ENCODE measurements at regions not wholly inside any gene's neighbourhood (a gene's known extent, or its start where the extent isn't known, plus 50 kb on each side); places are given as distances from the start of the nearest gene placed in this dataset.
"Not testable (repeated sequence)": the region's sequence is repeated elsewhere in the genome, so short reads cannot be mapped to it uniquely, and the experiment has no call there.

GRCh38 chr15:26020871-26021270 lies 157.7 kb upstream of the ATP10A start:
- no peak for DNase-seq

DNA sequence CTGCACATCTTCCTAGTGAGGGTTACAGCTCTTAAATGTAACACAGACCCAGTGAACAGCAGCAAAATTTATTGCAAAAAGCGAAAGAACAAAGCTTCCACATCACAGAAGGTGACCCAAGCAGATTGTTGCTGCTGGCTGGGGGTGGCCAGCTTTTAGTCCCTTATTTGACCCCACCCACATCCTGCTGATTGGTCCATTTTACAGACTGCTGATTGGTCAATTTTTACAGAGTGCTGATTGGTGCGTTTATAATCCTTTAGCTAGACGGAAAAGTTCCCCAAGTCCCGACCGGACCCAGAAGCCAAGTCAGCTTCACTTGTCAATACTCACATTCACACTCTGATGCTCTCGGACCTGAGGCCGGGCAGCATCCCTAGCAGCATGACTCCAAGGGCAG lies 154.5 kb upstream of the ATP10A start:
- no peak for DNase-seq

DNA sequence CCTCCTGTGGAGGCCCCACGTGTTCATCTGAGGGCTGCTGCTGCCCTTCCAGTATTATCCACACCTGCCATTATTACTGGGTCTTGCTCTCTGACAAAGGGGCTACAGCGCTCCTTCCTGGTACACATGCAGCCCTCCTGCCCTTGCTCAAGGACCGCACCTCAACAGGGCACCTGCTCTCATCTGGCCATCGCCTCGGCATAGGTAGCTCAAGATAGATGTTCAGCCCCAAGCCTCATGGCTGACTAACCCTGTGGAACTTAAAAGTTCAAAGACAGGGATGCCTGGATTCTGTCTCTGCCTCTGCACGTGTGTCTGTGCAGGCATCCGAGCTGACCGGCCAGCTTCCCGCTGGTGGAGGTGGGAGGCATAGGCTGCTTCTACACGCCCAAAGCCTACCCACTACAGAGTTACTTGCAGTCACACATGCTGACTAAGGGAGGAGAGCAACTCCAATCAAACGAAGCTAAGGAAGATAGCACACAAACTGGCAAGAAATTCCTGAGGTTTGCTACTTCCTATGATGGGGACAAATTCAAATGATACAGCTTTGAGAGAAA lies 152.5 kb upstream of the ATP10A start:
- DNase-seq, result no peak

- no peak for DNase-seq
Observed at GRCh38 chr15:26013981-26014380, 150.9 kb upstream of the ATP10A start.

GRCh38 chr15:26011916-26012315 lies 148.8 kb upstream of the ATP10A start:
- DNase-seq, result no peak

DNA sequence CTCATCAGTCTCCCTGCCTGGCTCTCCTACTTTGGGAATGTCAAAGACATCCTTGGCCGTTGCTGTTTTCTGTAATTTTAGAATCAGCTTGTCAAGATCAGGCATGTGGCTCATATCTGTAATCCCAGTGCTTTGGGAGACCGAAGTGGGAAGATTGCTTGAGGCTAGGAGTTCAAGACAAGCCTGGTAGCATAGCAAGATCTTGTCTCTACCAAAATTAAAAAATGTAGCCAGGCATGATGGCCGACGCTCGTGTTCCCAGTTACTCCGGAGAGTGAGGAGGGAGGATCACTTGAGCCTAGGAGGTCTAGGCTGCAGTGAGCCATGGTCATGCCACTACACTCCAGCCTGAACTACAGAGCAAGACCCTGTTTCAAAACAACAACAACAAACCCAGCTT lies 144.0 kb upstream of the ATP10A start:
- no peak for DNase-seq

DNA sequence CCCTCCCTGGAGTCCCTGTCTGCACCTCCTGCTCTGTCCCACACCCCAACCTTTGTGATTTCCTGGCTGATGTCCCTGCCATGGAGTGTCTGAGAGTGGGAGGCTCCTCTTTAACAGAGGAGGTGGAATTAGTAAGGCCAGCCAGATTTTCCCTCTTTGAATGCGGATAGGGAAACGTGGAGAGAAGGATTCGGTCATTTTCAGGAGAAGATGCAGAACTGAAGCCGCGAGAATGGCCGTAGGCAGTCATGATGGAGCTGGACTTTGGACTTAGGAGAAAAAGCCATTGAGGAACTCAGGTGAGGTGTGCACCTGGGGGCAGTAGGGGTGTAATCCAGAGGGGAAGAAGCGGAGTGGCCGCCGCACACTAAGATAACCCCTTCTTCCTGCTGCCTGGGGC lies 138.1 kb upstream of the ATP10A start:
- no peak for DNase-seq

DNA sequence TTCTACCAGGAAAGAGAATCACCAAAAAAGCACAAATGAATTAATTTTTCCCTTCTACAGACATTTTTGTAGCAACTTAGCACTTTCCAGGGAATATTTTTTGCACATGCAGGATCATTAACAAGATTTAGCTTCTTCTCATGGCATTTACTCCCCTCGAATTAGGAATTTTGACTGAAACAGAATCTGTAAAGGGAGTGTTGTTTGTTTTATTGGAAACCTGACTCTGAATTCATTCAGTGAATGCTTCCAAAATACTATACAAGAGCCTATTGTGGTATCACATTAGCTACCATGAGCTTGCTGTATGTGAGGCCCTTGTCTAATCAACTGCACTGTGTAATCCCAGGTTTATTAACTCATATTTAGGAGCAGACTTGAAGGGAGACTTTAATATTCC lies 130.4 kb upstream of the ATP10A start:
- DNase-seq, result no peak

DNA sequence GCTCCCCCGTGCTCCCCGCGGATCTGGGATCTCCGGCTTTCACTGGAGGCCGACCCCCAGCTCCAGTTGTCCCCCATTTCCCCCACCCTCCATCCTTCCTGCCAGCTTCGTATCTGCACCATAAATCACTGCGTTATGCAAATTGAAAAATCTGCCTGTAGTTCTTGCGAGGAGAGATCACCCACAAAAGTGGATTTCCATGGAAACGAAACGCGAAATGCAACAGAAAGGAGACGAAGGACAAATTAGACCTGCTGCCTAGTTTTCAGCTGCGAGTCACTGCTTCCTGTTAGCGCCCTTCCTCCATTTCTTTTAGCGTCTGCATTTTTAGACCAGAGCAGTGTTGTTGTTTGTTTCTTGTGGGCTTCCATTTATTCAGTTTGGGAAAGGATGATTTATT lies 127.1 kb upstream of the ATP10A start:
- no peak for DNase-seq

GRCh38 chr15:25989327-25989726 lies 126.2 kb upstream of the ATP10A start:
- DNase-seq, result peak; percentile 18 to 22

DNA sequence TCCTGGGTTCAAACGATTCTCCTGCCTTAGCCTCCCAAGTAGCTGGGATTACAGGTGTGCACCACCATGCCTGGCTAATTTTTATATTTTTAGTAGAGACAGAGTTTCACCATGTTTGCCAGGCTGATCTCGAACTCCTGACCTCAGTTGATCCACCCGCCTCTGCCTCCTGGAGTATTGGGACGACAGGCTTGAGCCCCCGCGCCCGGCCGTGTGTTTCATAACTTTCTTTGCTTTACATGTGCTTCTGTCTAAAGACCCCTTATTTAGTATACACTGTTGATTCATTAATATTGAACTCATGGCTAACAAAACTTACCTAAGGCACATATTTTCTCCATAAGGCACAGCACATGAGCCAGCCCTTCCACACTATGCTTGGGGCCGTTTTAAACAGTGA lies 125.6 kb upstream of the ATP10A start:
- not testable (repeated sequence) for DNase-seq

DNA sequence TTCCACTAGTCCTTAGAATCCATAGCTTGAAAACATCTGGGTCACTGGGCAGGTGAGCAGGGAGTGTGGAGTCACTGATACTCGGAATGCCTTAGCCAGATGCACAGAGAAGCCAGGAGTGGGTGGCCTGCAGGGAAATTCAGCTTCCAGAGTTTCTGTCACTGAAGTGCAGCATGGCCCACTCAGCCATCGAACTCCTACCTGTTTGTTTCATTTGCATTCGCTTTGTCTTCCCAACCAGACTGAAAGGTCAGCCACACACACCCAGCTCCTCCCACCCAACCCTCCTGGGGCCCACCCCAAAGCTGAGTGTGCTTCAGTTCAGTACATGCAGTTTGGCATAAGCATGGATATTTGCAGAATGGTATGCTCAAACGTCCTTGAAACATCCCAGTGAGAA lies 124.5 kb upstream of the ATP10A start:
- DNase-seq, result no peak

DNA sequence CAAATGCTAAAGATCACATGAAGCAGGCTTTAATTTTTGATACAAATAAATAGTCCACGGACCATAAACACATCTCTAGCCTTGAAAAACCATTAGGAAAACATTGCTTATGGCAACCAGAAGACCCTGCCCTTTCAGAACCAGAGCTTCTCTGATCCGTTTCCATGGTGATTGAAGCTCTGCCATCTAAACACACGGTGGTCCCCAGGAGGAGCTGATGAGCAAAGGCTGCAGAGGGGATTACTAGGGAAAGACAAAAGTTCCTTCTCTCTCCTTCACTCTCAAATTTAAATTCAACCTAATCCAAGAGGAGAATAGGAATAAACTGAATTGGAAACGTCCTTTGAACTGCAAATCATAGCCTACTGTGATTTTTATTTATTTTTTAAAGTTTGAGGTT lies 122.0 kb upstream of the ATP10A start:
- DNase-seq, result no peak

- no peak for DNase-seq
Observed at GRCh38 chr15:25982736-25983135, 119.6 kb upstream of the ATP10A start.

DNA sequence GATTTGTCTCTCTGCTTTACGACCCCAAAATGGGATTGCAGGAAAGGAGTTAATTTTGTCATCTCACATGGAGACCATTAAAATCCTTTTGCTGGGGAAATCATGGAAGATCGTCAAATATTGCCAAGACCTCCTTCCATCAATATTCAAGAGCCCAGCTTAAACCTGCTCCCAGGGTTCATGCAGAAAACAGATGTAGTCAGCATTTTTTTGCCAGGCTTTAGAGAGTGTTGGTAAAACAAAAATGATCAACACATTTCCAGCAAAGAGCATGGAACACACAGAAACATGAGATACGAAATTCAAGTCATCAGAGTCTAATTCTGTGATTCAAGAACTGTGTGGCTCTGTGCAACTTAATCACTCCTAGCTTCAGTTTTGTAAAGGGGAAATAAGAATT lies 118.0 kb upstream of the ATP10A start:
- DNase-seq, result no peak

- no peak for DNase-seq
Observed at GRCh38 chr15:25972141-25972675, 109.1 kb upstream of the ATP10A start.

- no peak for DNase-seq
Observed at GRCh38 chr15:25971053-25971452, 107.9 kb upstream of the ATP10A start.

DNA sequence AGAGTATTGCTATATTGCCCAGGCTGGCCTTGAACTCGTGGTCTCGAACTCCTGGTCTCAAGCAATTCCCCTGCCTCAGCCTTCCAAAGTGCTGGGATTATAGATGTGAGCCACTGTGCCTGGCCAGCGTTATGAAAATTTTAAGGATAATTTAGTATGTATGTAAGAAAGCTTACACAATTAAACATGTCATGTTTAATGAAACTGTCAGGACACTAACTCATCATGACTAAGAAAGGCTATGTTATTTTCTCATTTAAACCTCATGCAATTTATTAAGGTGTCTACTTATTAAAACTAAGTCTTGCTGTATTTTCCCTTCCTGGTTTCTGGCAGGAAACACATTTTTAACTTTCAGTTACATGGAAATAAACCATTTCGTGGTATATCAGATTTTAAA lies 106.8 kb upstream of the ATP10A start:
- DNase-seq, result no peak

GRCh38 chr15:25967116-25967515 lies 104.0 kb upstream of the ATP10A start:
- no peak for DNase-seq

- DNase-seq, result no peak
Observed at GRCh38 chr15:25965326-25965725, 102.2 kb upstream of the ATP10A start.

- no peak for DNase-seq
Observed at GRCh38 chr15:25960273-25960672, 97.1 kb upstream of the ATP10A start.

DNA sequence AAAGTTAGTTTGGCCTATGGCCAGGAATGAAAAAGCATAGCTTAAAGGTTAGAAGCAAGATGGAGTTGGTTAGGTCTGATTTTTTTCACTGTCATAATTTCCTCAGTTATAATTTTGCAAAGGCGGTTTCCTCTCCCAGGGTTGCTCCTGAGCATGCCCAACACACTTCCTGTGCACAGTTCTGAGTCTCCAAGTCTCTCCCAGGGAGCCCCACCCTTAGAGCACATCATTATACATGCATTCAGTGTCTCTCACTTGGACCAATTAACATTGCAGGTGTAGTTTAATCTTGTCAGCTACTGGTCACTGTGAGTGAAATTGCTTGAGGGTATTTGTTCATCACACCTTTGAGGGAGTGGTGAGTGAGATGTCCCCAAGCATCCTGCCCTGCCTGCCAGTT lies 96.0 kb upstream of the ATP10A start:
- DNase-seq, result no peak

DNA sequence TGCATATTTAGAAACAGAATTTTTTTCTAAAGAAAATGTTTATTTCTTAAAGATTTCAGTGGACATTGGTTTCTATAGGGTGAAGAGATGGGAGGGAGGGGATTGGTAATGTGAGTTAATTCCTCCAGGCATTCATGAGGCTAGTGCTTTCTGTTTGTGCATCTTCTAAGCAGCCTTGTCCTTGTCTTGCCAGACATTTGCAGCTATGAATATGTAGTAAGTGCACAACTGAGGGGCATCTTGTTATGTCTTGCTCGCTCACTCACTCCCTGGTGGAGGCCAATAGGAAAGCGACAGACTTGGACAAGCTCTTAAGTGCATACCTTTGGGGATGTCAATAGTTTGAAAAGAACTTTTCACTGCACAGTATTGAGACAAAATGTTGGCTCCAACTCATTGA lies 92.5 kb upstream of the ATP10A start:
- DNase-seq, result no peak

- no peak for DNase-seq
Observed at GRCh38 chr15:25954398-25954797, 91.3 kb upstream of the ATP10A start.

- DNase-seq, result no peak
Observed at GRCh38 chr15:25950014-25950413, 86.9 kb upstream of the ATP10A start.

Data from activated CD4-positive, alpha-beta T cell treated with anti-CD3 and anti-CD28 coated beads, Interleukin-2, amount 50 U/mL, for 48 hours (primary cell).